Stomach (tissue), 8 donors: ENCODE measurements at regions not wholly inside any gene's neighbourhood (a gene's known extent, or its start where the extent isn't known, plus 50 kb on each side); places are given as distances from the start of the nearest gene placed in this dataset.

Experiments used
- DNase-seq, 2 donors: peaks; one replicate each; pipeline versions ENCODE4 v3.0.0 to v3.0.0-alpha.2; 2013 to 2019
- H3K27ac ChIP-seq, 5 donors: fragments of 200-600 bp in 4 of 5; sonication (generic) in 4 of 5; one replicate each; pipeline ENCODE4 v1.5.1; 2013 to 2019; ENCODE audit warnings: mild to moderate bottlenecking in 1 of 5, moderate library complexity in 1 of 5
- H3K27me3 ChIP-seq, 3 donors: fragments of 200-600 bp; sonication (generic); one replicate each; pipeline ENCODE4 v1.5.1; 2017 to 2019; ENCODE audit warnings: mixed run types in 1 of 3
- H3K36me3 ChIP-seq, 4 donors: fragments of 200-600 bp; sonication (generic); 1 replicate in 3 of 4; 2 replicates in 1 of 4; pipeline ENCODE4 v1.5.1; 2016 to 2019
- H3K4me1 ChIP-seq, 4 donors: fragments of 200-600 bp; sonication (generic); one replicate each; pipeline ENCODE4 v1.5.1; 2016 to 2019
- H3K4me3 ChIP-seq, 4 donors: fragments of 200-600 bp; sonication (generic) in 3 of 4; one replicate each; pipeline ENCODE4 v1.5.1; 2016 to 2019; ENCODE audit warnings: mild to moderate bottlenecking in 1 of 4
- H3K9me3 ChIP-seq, 4 donors: fragments of 200-600 bp; sonication (generic); one replicate each; pipeline ENCODE4 v1.5.1; 2016 to 2019
- EP300 ChIP-seq: sonication (generic); formaldehyde crosslinking; IDR thresholded peaks from one replicate; pipeline ENCODE4 v1.6.1; 2017; ENCODE audit warnings: antibody characterized with exemption
- POLR2A ChIP-seq, 4 donors: fragments of 450-650 bp; IDR thresholded peaks; one replicate each; pipeline ENCODE4 v1.6.1; 2016; ENCODE audit warnings: antibody characterized with exemption in 4 of 4, control low read depth in 2 of 4, mild to moderate bottlenecking in 1 of 4, moderate library complexity in 1 of 4
- POLR2AphosphoS5 ChIP-seq, 3 donors: sonication (generic); formaldehyde crosslinking; IDR thresholded peaks; one replicate each; pipeline ENCODE4 v1.6.1; 2016; ENCODE audit warnings: antibody characterized with exemption in 3 of 3
- WGBS, 5 donors: extraction: QIAGEN DNeasy Blood & Tissue Kit in 3 of 5; methylation state at CpG; one replicate each; pipeline versions ENCODE4 v1.1.5 to v1.1.7; 2013 to 2018; 5-methylcytosine and 5-hydroxymethylcytosine counted together
- intact Hi-C: fragments of 100-400 bp; cut with DNase I; formaldehyde crosslinking; loops from one replicate; pipeline ENCODE4 v1.15.1; 2023; ENCODE audit warnings: low total_unique reads
- TF ChIP-seq, protein P1 (sequence below), 7 experiments: fragments of 450-650 bp in 4 of 7; fragments of 200-600 bp in 3 of 7; sonication (generic) in 3 of 7; IDR thresholded peaks; one replicate each; pipeline ENCODE4 v1.5.1; 2016 to 2019; ENCODE audit warnings: antibody characterized with exemption in 7 of 7, control low read depth in 2 of 7, mild to moderate bottlenecking in 1 of 7
- donor health status: healthy with polysubstance abuse.
- donor health status: Bipolar disorder and iron deficiency.
- donor health status: healthy.

DNA sequence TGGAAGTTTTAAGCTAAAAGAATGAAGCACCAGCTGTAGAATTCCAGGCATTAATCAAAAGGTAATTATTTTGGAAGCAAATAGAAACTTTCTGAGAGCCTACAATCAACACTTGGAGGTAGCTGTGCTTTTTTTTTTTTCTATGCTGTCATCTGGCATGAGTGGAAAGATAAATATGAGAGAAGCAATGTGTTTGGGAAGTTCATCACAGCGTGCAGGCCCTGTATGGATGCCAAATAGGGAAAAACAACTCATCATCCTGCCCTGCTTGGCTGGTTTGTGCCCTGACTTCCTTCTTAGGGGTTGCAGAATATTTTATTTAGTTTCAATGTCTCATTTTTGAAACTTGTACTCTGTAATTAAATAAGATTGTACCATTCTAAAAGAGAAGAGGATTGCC is 437.4 kb downstream of the PIK3C3 start:
- no peak for TF ChIP-seq POLR2AphosphoS5 (IDR thresholded peaks at IDR 0.05)
- DNase-seq, result peak in 1 of 2 donors; percentile 8
- Histone ChIP-seq H3K27ac (no peak overlapping the region), H3K9me3 (no peaks in the 10 kb centered on the region), H3K4me1 (no peaks in the 10 kb centered on the region), H3K36me3 (no peaks in the 10 kb centered on the region), H3K4me3 (no peak overlapping the region), H3K27me3 (no peaks in the 10 kb centered on the region)
- intact Hi-C loops, result no loop called here
- 5 to 30% (median 19%) methylated on average over 1 of the region's 1 CpG for WGBS, 5 donors

DNA sequence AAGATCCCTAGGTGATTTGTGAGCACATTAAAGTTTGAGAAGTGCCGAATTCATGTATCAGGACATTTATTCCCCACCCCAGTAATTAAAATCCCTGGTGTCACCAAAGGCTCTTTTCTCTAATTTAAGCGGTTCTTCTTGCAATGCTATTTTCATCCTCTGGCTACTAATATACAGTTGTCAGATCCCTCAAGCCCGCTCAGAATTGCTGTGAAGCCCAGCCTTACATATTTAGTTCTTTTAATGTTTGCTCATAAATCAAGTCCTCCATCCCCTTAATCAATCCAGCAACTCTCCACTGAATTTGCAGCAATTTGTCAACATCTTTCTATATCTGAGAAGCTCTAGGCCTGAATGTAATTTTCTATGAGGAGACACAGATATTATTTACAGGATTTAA is 437.9 kb downstream of the PIK3C3 start:
- no peaks in the 10 kb centered on the region for H3K9me3 ChIP-seq
- whole genome bisulfite sequencing, 5 donors, result 81 to 88% (median 87%) methylated on average over 3 of the region's 3 CpGs
- no peak for DNase-seq

DNA sequence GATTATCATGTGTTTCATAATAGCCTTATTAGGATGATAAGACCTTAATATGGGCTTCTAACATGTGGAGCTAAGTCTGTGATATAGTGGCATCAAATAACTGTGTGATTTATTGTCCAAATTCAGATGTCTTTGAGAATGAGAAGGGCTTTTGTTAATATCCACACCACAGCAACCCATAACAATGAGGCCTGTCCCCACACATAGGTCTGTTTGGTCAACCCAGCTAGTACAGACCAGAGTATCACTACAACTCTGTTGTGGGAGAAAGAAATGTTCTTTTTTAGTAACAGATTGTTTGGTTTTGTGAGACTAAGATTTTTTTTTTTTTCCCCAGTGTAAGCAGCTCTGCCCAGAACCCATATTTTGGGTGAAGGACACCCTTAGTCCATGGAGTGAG is 439.2 kb downstream of the PIK3C3 start:
- intact Hi-C loops, result no loop called here
- Histone ChIP-seq H3K4me3 (no peak overlapping the region), H3K27me3 (no peaks in the 10 kb centered on the region), H3K9me3 (no peaks in the 10 kb centered on the region), H3K27ac (no peak overlapping the region), H3K36me3 (no peaks in the 10 kb centered on the region), H3K4me1 (no peaks in the 10 kb centered on the region)
- TF ChIP-seq, protein P1, sequence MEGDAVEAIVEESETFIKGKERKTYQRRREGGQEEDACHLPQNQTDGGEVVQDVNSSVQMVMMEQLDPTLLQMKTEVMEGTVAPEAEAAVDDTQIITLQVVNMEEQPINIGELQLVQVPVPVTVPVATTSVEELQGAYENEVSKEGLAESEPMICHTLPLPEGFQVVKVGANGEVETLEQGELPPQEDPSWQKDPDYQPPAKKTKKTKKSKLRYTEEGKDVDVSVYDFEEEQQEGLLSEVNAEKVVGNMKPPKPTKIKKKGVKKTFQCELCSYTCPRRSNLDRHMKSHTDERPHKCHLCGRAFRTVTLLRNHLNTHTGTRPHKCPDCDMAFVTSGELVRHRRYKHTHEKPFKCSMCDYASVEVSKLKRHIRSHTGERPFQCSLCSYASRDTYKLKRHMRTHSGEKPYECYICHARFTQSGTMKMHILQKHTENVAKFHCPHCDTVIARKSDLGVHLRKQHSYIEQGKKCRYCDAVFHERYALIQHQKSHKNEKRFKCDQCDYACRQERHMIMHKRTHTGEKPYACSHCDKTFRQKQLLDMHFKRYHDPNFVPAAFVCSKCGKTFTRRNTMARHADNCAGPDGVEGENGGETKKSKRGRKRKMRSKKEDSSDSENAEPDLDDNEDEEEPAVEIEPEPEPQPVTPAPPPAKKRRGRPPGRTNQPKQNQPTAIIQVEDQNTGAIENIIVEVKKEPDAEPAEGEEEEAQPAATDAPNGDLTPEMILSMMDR (IDR thresholded peaks at IDR 0.05), result no peak
- no peak for TF ChIP-seq EP300
- TF ChIP-seq POLR2A (IDR thresholded peaks at IDR 0.05), result no peak
- TF ChIP-seq POLR2AphosphoS5 (IDR thresholded peaks at IDR 0.05), result no peak
- DNase-seq, result no peak

More for the DNA sequence above, 437.9 kb downstream of the PIK3C3 start:
- TF ChIP-seq POLR2A (IDR thresholded peaks at IDR 0.05) (no peak), EP300 (no peak), POLR2AphosphoS5 (IDR thresholded peaks at IDR 0.05) (no peak)
- TF ChIP-seq, protein P1 (IDR thresholded peaks at IDR 0.05), result no peak
- Histone ChIP-seq H3K4me3 (no peak overlapping the region), H3K27me3 (no peaks in the 10 kb centered on the region), H3K36me3 (no peaks in the 10 kb centered on the region), H3K27ac (no peak overlapping the region), H3K4me1 (no peaks in the 10 kb centered on the region)
- intact Hi-C loops, result no loop called here

DNA sequence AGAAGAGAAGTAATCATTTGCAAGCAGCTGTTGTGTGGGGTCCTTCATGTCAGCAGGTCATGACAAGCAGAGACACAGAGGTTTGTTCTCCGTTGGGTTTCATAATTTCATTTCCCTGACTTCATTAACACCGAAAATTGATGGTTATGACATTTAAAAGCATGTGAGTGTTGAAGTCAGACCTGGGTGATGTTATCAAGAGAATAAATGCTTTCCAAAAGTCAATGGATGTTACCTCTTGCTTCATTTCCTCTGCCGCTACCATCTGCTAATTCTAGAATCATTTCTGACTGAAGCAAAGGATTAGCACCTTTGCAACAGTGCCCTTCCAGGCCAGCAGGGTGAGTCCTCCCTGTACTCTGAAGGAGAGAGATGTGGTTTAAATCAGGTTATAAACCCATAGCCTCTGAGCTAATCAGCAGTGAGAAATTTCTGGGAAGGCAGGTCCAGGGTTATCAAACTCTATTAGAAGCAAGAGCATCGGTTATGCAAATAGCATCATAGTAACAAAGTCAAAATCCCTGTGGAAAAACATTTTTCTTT is 446.2 kb downstream of the PIK3C3 start:
- H3K27me3 ChIP-seq, result no peaks in the 10 kb centered on the region
- no peak for DNase-seq
- 74 to 87% (median 81%) methylated on average over 4 of the region's 4 CpGs for WGBS, 5 donors
- intact Hi-C loops, result no loop called here
- no peak overlapping the region for H3K27ac ChIP-seq
- TF ChIP-seq EP300, result no peak
- no peak for TF ChIP-seq POLR2AphosphoS5 (IDR thresholded peaks at IDR 0.05)
- TF ChIP-seq, protein P1 (IDR thresholded peaks at IDR 0.05), result no peak
- TF ChIP-seq POLR2A (IDR thresholded peaks at IDR 0.05), result no peak
- H3K4me3 ChIP-seq, result no peak overlapping the region
- H3K4me1 ChIP-seq, result no peaks in the 10 kb centered on the region
- no peaks in the 10 kb centered on the region for H3K9me3 ChIP-seq
- H3K36me3 ChIP-seq, result no peaks in the 10 kb centered on the region

DNA sequence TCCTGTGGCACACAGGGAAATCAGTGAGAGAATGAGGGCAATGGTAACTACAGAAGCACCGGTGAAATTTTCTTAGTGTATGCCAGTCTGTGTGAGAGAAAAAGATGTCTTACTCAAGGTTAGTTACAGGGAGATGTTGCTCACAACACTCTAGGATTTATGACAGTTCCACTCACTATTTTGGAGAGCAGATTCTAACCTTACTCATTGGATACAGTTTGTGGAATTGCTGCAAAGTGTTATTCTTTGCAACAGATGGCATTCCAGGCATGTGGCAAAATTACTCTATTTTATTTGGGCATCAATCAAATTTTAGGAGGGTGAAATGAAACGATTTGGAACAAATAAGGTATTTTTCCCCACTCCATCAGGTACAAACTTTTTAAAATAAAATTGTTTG is 449.1 kb downstream of the PIK3C3 start:
- DNase-seq, result no peak
- no peaks in the 10 kb centered on the region for H3K36me3 ChIP-seq
- TF ChIP-seq, protein P1 (IDR thresholded peaks at IDR 0.05), result no peak
- TF ChIP-seq POLR2A (IDR thresholded peaks at IDR 0.05) (no peak), EP300 (no peak), POLR2AphosphoS5 (IDR thresholded peaks at IDR 0.05) (no peak)
- peaks cover 2 to 9% (median 7%) of the 10 kb centered on the region in 4 donors for H3K9me3 ChIP-seq
- H3K27ac ChIP-seq, result no peak overlapping the region
- 57 to 83% (median 75%) methylated on average over 2 of the region's 2 CpGs for WGBS, 5 donors
- intact Hi-C loops, result no loop called here
- no peak overlapping the region for H3K4me3 ChIP-seq
- no peaks in the 10 kb centered on the region for H3K27me3 ChIP-seq
- H3K4me1 ChIP-seq, result no peaks in the 10 kb centered on the region
